NCI-H2107 treated with DMSO at 0.1 percent for 48 hours (cell line): ENCODE measurements at regions not wholly inside any gene's neighbourhood (a gene's known extent, or its start where the extent isn't known, plus 50 kb on each side); places are given as distances from the start of the nearest gene placed in this dataset.
"Not testable (repeated sequence)": the region's sequence is repeated elsewhere in the genome, so short reads cannot be mapped to it uniquely, and the experiment has no call there.

Source experiments
- DNase-seq: peaks from one replicate; lab custom pipeline; 2025; ENCODE audit not compliant: unreplicated experiment; lab: John Stamatoyannopoulos, UW

GRCh38 chr22:40094485-40094884, 83.2 kb upstream of the TNRC6B start:
- DNase-seq: no peak

DNA sequence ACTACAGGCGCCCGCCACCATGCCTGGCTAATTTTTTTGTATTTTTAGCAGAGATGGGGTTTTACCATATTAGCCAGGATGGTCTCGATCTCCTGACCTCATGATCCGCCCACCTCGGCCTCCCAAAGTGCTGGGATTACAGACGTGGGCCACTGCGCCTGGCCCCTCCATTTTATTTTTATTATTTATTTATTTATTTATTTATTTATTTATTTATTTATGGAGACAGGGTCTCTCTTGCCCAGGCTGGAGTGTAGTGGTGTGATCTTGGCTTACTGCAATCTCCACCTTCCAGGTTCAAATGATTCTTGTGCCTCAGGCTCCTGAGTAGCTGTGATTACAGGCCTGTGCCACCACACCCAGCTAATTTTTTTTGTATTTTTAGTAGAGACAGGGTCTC, 77.8 kb upstream of the TNRC6B start:
- not testable (repeated sequence) for DNase-seq

GRCh38 chr22:40105755-40106154, 72.0 kb upstream of the TNRC6B start:
- DNase-seq: no peak

DNA sequence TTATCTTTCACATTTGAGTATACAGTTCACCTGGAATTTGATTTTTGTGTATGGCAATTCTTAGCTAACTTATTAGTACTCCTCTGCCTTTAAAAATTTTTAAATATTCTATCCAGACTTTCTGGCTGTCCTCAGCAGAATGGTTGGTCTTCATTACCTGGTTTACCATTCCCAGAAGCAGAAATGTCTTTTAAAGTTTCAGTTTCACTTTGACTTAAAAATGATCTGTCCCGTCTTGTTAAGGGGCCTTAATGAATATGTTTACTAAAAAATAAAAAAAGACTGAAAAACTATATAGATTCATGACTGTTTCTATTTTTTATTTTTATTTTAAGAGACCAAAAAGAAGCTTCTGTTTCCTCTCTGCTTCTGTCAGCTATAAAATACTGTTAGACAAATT, 70.5 kb upstream of the TNRC6B start:
- no peak for DNase-seq

- peak; percentile 14 for DNase-seq
Observed at GRCh38 chr22:40107851-40108378, 69.8 kb upstream of the TNRC6B start.

DNA sequence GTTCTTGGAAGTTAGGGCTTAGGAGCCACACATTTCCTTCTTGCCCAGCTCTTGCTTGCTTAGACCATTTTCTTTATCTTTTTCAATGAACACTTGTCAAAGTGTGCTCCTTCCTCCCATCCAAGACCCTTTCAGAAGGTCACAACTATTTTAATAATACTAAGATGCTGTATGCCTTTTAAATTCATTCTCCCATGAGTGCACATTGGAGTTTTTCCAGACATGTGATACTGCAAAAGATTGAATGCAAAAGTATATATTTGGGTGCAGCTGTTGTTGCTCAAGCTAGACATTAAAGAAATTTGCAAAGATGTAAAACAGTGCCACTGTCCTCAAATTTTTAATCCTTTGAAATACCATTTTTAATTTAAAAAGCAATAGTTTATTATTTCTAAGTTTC, 69.3 kb upstream of the TNRC6B start:
- no peak for DNase-seq

DNA sequence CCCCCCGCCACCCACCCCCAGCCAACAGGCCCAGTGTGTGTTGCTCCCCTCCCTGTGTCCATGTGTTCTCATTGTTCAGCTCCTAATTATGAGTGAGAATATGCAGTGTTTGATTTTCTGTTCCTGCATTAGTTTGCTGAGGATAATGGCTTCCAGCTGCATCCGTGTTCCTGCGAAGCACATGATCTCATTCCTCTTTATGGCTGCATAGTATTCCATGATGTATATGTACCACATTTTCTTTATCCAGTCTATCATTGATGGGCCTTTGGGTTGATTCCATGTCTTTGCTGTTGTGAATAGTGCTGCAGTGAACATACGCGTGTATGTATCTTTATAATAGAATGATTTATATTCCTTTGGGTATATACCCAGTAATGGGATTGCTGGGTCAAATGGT, 68.8 kb upstream of the TNRC6B start:
- not testable (repeated sequence) for DNase-seq

DNA sequence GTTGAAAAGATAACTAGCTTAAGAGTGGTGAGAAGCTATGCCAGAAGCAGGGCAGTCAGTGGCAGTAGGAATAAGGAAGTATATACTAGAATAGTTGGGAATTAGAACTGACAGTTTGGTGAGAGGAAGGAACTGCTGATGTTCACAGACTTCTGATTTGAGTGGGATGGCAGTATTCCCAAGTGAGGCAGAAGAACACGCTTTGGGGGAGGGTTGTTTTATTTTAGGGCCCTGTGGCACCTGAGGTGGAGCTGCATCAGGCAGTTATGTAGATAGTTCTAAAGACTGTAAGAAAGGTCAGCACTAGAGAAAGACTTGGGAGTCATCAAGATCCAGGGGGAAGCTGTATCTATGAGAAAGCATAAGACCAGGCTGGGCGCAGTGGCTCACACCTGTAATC, 66.3 kb upstream of the TNRC6B start:
- DNase-seq: no peak

DNA sequence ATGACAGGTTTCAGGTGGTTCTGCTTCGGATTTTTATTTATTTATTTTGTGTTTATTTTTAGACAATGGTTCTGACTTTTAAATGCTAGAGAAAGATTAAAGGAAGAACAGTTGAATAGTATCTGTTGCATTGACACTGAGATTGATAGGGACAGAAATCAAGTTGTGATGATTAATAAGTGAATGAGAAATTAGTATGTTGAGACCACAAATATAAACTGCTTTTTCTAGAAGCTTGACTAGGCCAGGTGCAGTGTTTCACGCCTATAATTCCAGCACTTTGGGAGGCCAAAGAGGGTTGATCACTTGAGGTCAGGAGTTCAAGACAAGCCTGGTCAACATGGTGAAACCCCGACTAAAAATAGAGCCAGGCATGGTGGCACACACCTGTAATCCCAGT, 65.1 kb upstream of the TNRC6B start:
- no peak for DNase-seq

DNA sequence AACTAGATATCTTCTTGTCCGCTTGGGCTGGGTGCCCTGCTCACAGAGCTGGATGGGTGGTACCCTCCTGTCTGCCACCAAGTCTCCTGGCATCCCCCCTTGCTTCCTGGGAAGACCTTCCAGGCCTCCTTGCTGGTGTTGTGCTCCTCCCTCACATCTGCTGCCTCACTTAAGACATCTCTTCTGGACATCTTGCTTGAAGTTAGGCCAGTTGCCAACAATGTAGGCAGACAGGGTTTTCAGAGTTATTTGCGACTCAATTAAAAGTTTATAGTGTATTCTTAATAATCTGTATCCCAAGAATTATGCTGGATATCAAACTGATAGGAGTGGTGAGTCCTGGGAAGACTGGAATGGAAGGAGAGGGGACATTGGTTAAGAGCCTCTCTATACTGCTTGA, 64.0 kb upstream of the TNRC6B start:
- DNase-seq: no peak

DNA sequence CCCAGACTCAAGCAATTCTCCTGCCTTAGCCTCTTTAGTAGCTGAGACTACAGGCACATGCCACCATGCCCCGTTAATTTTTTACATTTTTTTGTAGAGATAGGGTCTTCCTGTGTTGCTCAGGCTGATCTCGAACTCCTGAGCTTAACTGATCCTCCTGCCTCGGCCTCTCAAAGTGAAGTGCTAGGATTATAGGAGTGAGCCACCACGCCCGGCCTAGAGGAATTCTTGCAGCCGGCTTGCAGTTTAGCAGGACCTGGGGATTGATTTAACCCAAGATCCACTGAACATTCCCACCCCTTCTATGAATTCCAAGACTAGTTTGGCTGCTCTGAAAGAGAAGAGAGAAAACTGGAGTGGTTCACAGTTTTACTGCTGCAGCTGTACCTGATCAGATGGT, 63.3 kb upstream of the TNRC6B start:
- DNase-seq: no peak

- no peak for DNase-seq
Observed at GRCh38 chr22:40116496-40117200, 61.1 kb upstream of the TNRC6B start.

- no peak for DNase-seq
Observed at GRCh38 chr22:40118979-40119378, 58.7 kb upstream of the TNRC6B start.

DNA sequence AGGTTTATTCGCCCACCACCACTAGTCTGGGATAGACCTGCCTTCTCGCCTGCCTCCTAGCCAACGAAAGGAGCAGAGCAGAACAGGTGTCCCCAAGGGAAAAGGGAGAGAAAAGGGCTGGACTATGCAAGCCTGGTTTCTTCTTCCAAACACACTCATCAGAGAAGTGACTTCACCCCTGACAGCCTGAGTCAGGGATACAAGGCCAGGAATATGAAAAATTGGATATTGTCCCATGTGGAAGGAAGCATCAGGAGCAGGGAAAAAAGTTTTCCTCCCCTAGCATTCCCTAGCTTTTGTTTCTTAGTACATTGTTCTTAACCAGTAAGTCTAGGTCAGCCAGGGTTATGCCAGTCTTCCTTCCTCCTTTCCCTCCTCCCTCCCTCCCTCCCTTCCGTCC, 56.9 kb upstream of the TNRC6B start:
- peak; percentile 29 for DNase-seq

DNA sequence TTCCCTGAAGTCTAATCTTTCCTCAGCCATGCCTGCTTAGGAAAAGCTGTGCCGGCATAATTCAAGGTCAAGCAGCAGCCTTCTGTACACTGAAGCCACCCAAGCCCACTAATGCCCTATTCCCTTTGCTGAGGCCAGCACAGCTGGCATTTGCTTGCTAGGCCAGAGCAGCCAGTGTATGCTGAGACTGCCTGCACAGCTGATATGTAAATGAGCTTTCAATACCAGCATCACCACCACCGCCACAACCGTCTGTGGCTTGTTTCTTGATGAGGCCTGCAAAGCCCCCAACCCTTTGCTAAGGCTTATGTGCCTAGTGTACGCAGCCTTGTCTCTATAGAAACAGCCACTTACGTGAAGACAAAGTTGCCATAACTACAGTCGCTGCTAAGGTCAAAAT, 56.3 kb upstream of the TNRC6B start:
- peak; percentile 7 for DNase-seq

GRCh38 chr22:40122792-40123191, 54.9 kb upstream of the TNRC6B start:
- no peak for DNase-seq

GRCh38 chr22:40123387-40123786, 54.3 kb upstream of the TNRC6B start:
- no peak for DNase-seq
